ENCODE measurements at regions not wholly inside any gene's neighbourhood (a gene's known extent, or its start where the extent isn't known, plus 50 kb on each side); places are given as distances from the start of the nearest gene placed in this dataset.

DNA sequence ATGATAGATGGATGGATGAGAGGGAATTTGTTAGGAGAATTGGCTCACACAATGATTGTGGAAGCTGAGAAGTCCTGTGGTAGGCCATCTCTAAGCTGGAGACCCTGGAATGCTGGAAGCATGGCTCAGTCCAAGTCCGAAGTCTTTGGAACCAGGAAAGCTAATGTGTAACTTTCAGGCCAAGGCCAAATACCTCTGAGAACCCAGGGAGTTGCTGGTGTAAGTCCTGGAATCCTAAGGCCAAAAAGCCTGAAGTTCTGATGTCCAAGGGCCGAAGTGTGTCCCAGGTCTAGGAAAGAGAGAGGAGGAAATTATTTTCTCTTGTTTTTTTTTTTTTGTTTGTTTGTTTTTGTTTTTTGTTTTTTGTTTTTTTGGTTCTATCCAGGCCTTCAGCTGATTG is 492.2 kb upstream of the GCFC2 start:
- ChIA-PET POLR2A (no interaction called here), CTCF (no interaction called here)
- H3K9me3 ChIP-seq (ENCODE audit: control insufficient read depth, insufficient read depth, low read depth, low read length), result no peaks in the 10 kb centered on the region
- in situ Hi-C loops (cut with HindIII; ENCODE audit: low pct_unique_long_range_greater_than_20kb, low sequenced_read_pairs) (no loop called here), intact Hi-C loops (cut with micrococcal nuclease; ENCODE audit: unreplicated experiment) (no loop called here)
- no peak for DNase-seq (ENCODE audit: low read depth, low spot score)
- H3K36me3 ChIP-seq (ENCODE audit: control insufficient read depth, insufficient read depth, low read length), result no peaks in the 10 kb centered on the region
- H3K27ac ChIP-seq (ENCODE audit: low read length), result no peak overlapping the region
- no TSS peak for BruUV-seq (replicated peaks)
- no peak for ATAC-seq
- H3K27me3 ChIP-seq (ENCODE audit: control insufficient read depth, insufficient read depth, low read length), result no peaks in the 10 kb centered on the region
- TF ChIP-seq, protein P1, sequence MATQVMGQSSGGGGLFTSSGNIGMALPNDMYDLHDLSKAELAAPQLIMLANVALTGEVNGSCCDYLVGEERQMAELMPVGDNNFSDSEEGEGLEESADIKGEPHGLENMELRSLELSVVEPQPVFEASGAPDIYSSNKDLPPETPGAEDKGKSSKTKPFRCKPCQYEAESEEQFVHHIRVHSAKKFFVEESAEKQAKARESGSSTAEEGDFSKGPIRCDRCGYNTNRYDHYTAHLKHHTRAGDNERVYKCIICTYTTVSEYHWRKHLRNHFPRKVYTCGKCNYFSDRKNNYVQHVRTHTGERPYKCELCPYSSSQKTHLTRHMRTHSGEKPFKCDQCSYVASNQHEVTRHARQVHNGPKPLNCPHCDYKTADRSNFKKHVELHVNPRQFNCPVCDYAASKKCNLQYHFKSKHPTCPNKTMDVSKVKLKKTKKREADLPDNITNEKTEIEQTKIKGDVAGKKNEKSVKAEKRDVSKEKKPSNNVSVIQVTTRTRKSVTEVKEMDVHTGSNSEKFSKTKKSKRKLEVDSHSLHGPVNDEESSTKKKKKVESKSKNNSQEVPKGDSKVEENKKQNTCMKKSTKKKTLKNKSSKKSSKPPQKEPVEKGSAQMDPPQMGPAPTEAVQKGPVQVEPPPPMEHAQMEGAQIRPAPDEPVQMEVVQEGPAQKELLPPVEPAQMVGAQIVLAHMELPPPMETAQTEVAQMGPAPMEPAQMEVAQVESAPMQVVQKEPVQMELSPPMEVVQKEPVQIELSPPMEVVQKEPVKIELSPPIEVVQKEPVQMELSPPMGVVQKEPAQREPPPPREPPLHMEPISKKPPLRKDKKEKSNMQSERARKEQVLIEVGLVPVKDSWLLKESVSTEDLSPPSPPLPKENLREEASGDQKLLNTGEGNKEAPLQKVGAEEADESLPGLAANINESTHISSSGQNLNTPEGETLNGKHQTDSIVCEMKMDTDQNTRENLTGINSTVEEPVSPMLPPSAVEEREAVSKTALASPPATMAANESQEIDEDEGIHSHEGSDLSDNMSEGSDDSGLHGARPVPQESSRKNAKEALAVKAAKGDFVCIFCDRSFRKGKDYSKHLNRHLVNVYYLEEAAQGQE (IDR thresholded peaks at IDR 0.05; ENCODE audit: insufficient read depth in 1 of 2, low read depth in 2 of 2, low read length in 1 of 2), result no peak
- TF ChIP-seq POLR2AphosphoS5 (IDR thresholded peaks at IDR 0.05; ENCODE audit: low read depth, low read length), result no peak
- TF ChIP-seq SIN3A (IDR thresholded peaks at IDR 0.05; ENCODE audit: borderline replicate concordance, insufficient read depth, low read depth, low read length), result no peak
- TF ChIP-seq TCF7L2 (IDR thresholded peaks at IDR 0.05; ENCODE audit: low read depth, low read length), result no peak
- TF ChIP-seq, protein P2, sequence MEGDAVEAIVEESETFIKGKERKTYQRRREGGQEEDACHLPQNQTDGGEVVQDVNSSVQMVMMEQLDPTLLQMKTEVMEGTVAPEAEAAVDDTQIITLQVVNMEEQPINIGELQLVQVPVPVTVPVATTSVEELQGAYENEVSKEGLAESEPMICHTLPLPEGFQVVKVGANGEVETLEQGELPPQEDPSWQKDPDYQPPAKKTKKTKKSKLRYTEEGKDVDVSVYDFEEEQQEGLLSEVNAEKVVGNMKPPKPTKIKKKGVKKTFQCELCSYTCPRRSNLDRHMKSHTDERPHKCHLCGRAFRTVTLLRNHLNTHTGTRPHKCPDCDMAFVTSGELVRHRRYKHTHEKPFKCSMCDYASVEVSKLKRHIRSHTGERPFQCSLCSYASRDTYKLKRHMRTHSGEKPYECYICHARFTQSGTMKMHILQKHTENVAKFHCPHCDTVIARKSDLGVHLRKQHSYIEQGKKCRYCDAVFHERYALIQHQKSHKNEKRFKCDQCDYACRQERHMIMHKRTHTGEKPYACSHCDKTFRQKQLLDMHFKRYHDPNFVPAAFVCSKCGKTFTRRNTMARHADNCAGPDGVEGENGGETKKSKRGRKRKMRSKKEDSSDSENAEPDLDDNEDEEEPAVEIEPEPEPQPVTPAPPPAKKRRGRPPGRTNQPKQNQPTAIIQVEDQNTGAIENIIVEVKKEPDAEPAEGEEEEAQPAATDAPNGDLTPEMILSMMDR (IDR thresholded peaks at IDR 0.05), result no peak
- no peak overlapping the region for H3K4me3 ChIP-seq (ENCODE audit: low read depth in 2 of 2, low read length in 2 of 2)
- no peaks in the 10 kb centered on the region for H3K4me1 ChIP-seq (ENCODE audit: control insufficient read depth, insufficient read depth, low read length)

DNA sequence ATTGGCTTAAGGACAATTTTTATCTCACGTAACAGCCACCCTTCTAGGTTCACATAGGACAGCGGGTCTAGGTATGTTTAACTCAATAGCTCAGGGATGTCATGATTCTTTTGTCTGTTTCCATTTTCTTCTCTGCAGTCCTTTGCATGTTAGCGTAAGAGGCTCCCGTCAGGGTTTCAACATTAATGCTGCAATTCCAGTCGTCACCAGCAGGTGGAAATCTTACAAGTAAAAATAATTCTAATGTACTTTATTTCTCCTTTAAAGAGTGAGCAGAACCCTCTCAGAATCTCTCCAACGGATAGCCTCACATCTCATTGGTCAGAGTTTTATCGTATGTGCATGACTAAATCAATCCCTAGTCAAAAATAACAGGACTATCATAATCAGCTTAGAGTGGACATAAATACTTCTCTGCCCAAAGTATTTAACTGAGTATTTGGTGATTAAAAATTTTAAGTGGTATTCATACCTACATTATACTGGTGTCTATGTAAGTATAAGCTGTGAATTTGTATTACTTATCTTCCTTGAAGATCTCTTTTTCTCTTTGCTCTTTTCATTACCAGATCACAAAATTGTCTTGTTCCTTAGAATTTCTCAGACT is 487.2 kb upstream of the GCFC2 start:
- DNase-seq (ENCODE audit: low read depth, low spot score), result peak; percentile 51
- peak; percentile 75 for ATAC-seq
- POLR2A ChIA-PET, result no interaction called here
- no peak overlapping the region for H3K4me3 ChIP-seq (ENCODE audit: low read depth in 2 of 2, low read length in 2 of 2)
- no peaks in the 10 kb centered on the region for H3K9me3 ChIP-seq (ENCODE audit: control insufficient read depth, insufficient read depth, low read depth, low read length)
- H3K36me3 ChIP-seq (ENCODE audit: control insufficient read depth, insufficient read depth, low read length), result no peaks in the 10 kb centered on the region
- CTCF ChIA-PET, result interaction anchor here (0.6 kb wide), 1 partner anchor 460 kb away, joined by 5 read pairs; no protein-coding TSS in a partner anchor
- no TSS peak for BruUV-seq (replicated peaks)
- TF ChIP-seq SIN3A (IDR thresholded peaks at IDR 0.05; ENCODE audit: borderline replicate concordance, insufficient read depth, low read depth, low read length), result no peak
- TF ChIP-seq, protein P2 (IDR thresholded peaks at IDR 0.05), result peak; percentile 76
- H3K4me1 ChIP-seq (ENCODE audit: control insufficient read depth, insufficient read depth, low read length), result no peaks in the 10 kb centered on the region
- H3K27ac ChIP-seq (ENCODE audit: low read length), result no peak overlapping the region
- intact Hi-C loops (cut with micrococcal nuclease; ENCODE audit: unreplicated experiment) (loop anchor here (2.0 kb wide), 1 partner anchor 401 kb away; no protein-coding TSS in a partner anchor), in situ Hi-C loops (cut with HindIII; ENCODE audit: low pct_unique_long_range_greater_than_20kb, low sequenced_read_pairs) (no loop called here)
- H3K27me3 ChIP-seq (ENCODE audit: control insufficient read depth, insufficient read depth, low read length), result no peaks in the 10 kb centered on the region

Data from Panc1 (cell line).